ENCODE measurements at regions not wholly inside any gene's neighbourhood (a gene's known extent, or its start where the extent isn't known, plus 50 kb on each side); places are given as distances from the start of the nearest gene placed in this dataset.

DNA sequence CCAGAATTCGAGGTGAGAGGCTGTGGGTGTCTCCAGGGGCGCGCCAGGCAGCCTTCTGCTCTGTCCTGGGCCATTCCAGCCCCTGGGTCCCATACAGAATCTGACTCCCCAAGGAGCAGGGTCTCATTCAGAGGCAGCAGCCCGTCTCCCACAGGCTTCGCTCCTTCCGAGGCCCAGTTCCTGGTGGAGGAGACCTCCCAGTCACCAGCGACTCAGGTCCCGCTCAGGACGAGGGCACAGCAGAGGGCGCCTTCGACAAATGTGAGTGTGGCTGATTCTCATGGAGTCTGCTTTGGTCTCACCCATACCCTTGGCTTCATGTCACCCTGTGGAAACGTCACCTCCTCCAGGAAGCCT, 81.8 kb upstream of the GPR26 start:
- no peaks in the 10 kb centered on the region for H3K36me3 Mint-ChIP-seq
- no peak overlapping the region for H3K4me3 Mint-ChIP-seq
- intact Hi-C loops (cut with micrococcal nuclease): loop anchor here (5.0 kb wide), 2 partner anchors 383 to 818 kb away; no protein-coding TSS in a partner anchor
- Histone ChIP-seq H3K36me3 (replicated peaks in 1 of 2; ENCODE audit: control insufficient read depth in 1 of 2, insufficient read depth in 2 of 2, low read length in 2 of 2) (no peaks in the 10 kb centered on the region), H3K4me3 (replicated peaks in 1 of 3; ENCODE audit: low read depth in 2 of 3, low read length in 3 of 3) (no peak overlapping the region), H4K20me1 (ENCODE audit: insufficient read depth, low read length) (no peaks in the 10 kb centered on the region), H3K4me2 (replicated peaks; ENCODE audit: extremely low read depth, low read length, poor library complexity, severe bottlenecking) (no peak overlapping the region), H3K9ac (ENCODE audit: insufficient read depth, low read length, poor library complexity, severe bottlenecking) (no peak overlapping the region), H3K9me3 (replicated peaks in 1 of 2; ENCODE audit: control insufficient read depth in 1 of 2, insufficient read depth in 1 of 2, low read length in 2 of 2) (no peaks in the 10 kb centered on the region), H3K27ac (ENCODE audit: low read depth in 1 of 2, low read length in 2 of 2) (no peak overlapping the region), H3K27me3 (ENCODE audit: control insufficient read depth in 2 of 2, insufficient read depth in 2 of 2, low read length in 2 of 2) (peaks cover 3 to 25% of the 10 kb centered on the region in 2 donors), H3K4me1 (ENCODE audit: control insufficient read depth in 1 of 2, insufficient read depth in 2 of 2, low read length in 2 of 2) (no peaks in the 10 kb centered on the region), H2AFZ (ENCODE audit: insufficient read depth, low read depth, low read length, poor library complexity, severe bottlenecking) (no peak overlapping the region), H3K79me2 (ENCODE audit: insufficient read depth, low read length) (no peaks in the 10 kb centered on the region)
- H3K9me3 Mint-ChIP-seq: no peaks in the 10 kb centered on the region
- TF ChIP-seq, protein P1, sequence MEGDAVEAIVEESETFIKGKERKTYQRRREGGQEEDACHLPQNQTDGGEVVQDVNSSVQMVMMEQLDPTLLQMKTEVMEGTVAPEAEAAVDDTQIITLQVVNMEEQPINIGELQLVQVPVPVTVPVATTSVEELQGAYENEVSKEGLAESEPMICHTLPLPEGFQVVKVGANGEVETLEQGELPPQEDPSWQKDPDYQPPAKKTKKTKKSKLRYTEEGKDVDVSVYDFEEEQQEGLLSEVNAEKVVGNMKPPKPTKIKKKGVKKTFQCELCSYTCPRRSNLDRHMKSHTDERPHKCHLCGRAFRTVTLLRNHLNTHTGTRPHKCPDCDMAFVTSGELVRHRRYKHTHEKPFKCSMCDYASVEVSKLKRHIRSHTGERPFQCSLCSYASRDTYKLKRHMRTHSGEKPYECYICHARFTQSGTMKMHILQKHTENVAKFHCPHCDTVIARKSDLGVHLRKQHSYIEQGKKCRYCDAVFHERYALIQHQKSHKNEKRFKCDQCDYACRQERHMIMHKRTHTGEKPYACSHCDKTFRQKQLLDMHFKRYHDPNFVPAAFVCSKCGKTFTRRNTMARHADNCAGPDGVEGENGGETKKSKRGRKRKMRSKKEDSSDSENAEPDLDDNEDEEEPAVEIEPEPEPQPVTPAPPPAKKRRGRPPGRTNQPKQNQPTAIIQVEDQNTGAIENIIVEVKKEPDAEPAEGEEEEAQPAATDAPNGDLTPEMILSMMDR (IDR thresholded peaks at IDR 0.05): no peak
- no peak overlapping the region for H3K27ac Mint-ChIP-seq
- peaks cover 30 to 46% (median 43%) of the 10 kb centered on the region in 3 donors for H3K27me3 Mint-ChIP-seq (ENCODE audit: low read depth in 3 of 3)
- DNase-seq: no peak
- H3K4me1 Mint-ChIP-seq: no peaks in the 10 kb centered on the region
- WGBS (ENCODE audit: insufficient coverage): 89% methylated on average over 7 of the region's 12 CpGs

DNA sequence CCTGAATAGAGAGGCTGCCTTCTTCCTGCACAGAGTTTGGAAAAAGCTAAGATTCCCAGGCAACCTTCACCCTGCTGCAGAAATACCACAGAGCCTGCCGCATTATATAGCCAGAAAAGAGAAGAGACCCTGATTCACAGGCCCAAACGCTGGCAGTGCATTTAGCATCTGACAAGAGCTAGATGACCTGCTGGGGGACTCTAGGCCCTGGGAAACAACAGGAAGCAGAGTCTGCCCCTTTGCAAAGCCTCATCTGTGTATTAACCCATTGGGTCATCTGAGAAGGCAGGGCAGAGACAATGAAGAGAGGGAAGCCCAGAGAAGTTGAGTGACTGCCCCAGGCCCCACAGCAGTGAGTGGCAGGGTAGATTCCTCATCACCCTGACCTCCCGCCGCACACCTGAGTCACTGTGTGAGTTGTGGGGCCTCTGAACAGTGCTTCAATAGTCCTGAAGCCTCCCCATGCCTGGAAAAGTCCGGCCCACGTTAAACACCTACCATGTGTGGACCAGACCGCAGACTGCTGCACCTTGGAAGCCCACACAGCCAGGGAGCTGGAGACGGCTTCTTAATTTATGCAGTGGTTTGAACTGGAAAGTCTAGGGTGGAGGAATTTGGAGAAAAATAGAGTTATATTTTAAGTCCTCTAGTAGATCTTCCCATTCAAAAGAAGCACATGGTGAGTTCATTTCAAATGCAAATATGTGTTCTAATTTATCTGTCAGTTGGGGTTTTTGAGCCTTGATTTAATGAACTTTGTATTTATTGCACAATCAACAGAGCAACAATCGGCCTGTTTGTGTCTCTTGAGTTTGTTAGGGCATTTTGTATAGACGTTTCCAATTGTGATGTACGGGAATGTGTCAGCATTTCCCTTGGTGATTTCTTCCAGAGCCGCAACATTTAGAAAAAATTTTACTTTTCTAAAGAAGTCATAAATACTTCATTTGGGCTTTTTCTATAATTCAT, 80.4 kb upstream of the GPR26 start:
- no peak for DNase-seq
- H3K27ac Mint-ChIP-seq: no peak overlapping the region
- H3K4me1 Mint-ChIP-seq: no peaks in the 10 kb centered on the region
- no peaks in the 10 kb centered on the region for H3K36me3 ChIP-seq (replicated peaks in 1 of 2; ENCODE audit: control insufficient read depth in 1 of 2, insufficient read depth in 2 of 2, low read length in 2 of 2)
- no peak overlapping the region for H2AFZ ChIP-seq (ENCODE audit: insufficient read depth, low read depth, low read length, poor library complexity, severe bottlenecking)
- H3K4me3 Mint-ChIP-seq: no peak overlapping the region
- H3K36me3 Mint-ChIP-seq: no peaks in the 10 kb centered on the region
- H3K4me3 ChIP-seq (replicated peaks in 1 of 3; ENCODE audit: low read depth in 2 of 3, low read length in 3 of 3): no peak overlapping the region
- no peaks in the 10 kb centered on the region for H3K9me3 Mint-ChIP-seq
- H3K27me3 ChIP-seq (ENCODE audit: control insufficient read depth in 2 of 2, insufficient read depth in 2 of 2, low read length in 2 of 2): peaks cover 7 to 25% of the 10 kb centered on the region in 2 donors
- H3K9me3 ChIP-seq (replicated peaks in 1 of 2; ENCODE audit: control insufficient read depth in 1 of 2, insufficient read depth in 1 of 2, low read length in 2 of 2): no peaks in the 10 kb centered on the region
- no peaks in the 10 kb centered on the region for H4K20me1 ChIP-seq (ENCODE audit: insufficient read depth, low read length)
- H3K27me3 Mint-ChIP-seq (ENCODE audit: low read depth in 3 of 3): peaks cover 26 to 46% (median 37%) of the 10 kb centered on the region in 3 donors
- no peak overlapping the region for H3K4me2 ChIP-seq (replicated peaks; ENCODE audit: extremely low read depth, low read length, poor library complexity, severe bottlenecking)
- no peaks in the 10 kb centered on the region for H3K79me2 ChIP-seq (ENCODE audit: insufficient read depth, low read length)
- 74% methylated on average over 2 of the region's 12 CpGs for WGBS (ENCODE audit: insufficient coverage)
- no peak overlapping the region for H3K27ac ChIP-seq (ENCODE audit: low read depth in 1 of 2, low read length in 2 of 2)
- TF ChIP-seq, protein P1 (IDR thresholded peaks at IDR 0.05): no peak
- H3K9ac ChIP-seq (ENCODE audit: insufficient read depth, low read length, poor library complexity, severe bottlenecking): no peak overlapping the region
- no peaks in the 10 kb centered on the region for H3K4me1 ChIP-seq (ENCODE audit: control insufficient read depth in 1 of 2, insufficient read depth in 2 of 2, low read length in 2 of 2)
- intact Hi-C loops (cut with micrococcal nuclease): no loop called here
